GM10266 (cell line): ENCODE measurements at regions not wholly inside any gene's neighbourhood (a gene's known extent, or its start where the extent isn't known, plus 50 kb on each side); places are given as distances from the start of the nearest gene placed in this dataset.
"Not testable (repeated sequence)": the region's sequence is repeated elsewhere in the genome, so short reads cannot be mapped to it uniquely, and the experiment has no call there.

Experiments used
- DNase-seq: peaks from one replicate; pipeline ENCODE4 v3.0.0; 2012; ENCODE audit errors: extremely low spot score
- TF ChIP-seq, protein P1 (sequence below): IDR thresholded peaks from 2 replicates; pipeline ENCODE4 v1.5.1; 2012; ENCODE audit warnings: mild to moderate bottlenecking, low read depth; ENCODE audit not compliant: control insufficient read depth, insufficient read depth; ENCODE audit errors: missing control alignments

DNA sequence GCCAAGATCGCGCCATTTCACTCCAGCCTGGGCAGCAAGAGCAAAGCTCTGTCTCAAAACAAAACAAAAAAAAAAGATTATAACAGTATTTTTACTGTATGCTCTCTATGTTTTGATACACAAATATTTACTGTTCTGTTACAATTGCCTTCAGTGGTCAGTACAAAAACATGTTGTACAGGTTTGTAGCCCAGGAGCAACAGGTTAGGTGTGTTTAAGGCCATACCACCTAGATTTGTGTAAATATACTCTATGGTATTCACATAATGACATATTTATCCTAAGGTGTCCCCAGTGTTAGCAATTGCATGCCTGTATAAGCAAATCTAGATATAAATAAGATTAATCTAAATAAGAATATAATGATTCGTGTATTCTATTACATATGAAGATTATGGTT, 625.0 kb downstream of the TMEM182 start:
- TF ChIP-seq, protein P1, sequence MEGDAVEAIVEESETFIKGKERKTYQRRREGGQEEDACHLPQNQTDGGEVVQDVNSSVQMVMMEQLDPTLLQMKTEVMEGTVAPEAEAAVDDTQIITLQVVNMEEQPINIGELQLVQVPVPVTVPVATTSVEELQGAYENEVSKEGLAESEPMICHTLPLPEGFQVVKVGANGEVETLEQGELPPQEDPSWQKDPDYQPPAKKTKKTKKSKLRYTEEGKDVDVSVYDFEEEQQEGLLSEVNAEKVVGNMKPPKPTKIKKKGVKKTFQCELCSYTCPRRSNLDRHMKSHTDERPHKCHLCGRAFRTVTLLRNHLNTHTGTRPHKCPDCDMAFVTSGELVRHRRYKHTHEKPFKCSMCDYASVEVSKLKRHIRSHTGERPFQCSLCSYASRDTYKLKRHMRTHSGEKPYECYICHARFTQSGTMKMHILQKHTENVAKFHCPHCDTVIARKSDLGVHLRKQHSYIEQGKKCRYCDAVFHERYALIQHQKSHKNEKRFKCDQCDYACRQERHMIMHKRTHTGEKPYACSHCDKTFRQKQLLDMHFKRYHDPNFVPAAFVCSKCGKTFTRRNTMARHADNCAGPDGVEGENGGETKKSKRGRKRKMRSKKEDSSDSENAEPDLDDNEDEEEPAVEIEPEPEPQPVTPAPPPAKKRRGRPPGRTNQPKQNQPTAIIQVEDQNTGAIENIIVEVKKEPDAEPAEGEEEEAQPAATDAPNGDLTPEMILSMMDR: no peak
- no peak for DNase-seq

DNA sequence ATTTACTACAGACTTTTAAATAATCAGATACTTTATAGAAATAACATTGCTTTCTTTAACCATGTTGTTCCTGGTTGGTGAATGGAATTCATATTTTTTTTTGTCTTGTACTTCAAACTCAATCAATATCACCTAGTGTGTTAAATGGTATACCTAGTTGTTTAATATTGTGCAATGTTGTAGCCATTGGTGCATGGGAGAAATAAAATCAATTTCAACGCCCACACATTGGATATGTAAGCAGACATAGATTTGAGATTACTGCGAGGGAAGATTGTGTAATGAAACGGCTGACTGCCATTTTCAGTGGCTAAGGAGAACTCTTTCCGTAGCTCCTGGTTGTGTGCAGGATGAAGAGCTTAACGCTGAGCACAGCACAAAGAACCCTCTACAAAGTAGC, 626.1 kb downstream of the TMEM182 start:
- TF ChIP-seq, protein P1: no peak
- no peak for DNase-seq

DNA sequence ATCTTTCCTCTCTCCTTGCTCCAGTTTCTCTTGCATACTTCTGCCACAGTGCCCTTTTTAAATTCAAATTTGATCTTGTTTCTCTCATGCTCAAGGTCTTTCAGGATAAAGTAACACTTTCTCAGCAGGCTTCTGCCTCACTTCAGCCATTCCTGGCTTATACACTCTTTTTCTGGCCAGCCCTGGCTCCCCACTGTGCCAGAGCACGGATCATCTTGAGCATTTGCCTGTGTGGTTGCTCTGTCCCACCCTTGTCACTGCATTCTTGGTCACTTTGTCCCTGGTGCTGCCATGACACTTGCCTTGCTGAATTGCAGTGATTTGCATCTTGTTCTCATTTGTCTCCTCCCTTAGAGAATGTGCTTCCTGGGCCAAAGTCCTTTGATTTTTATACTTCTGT, 634.3 kb downstream of the TMEM182 start:
- TF ChIP-seq, protein P1: no peak
- DNase-seq: no peak

DNA sequence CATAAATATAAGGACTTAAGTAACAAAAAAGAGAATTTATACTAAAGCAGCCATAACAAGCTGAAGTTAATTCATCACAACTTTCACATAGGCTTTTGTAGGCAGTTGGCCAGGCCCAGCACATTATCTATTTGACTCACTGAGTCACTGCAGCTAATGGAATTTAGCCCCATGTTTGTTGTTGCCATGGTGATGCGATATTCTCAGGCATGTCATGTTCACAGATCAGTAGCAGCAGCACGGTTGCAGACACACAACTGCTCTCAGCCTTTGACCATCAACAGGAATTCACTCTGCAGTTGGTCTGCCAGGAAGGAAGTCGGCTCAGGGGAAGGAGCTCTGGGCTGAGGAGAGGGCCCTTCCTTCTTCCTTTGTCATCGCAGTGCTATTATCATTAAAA, 639.8 kb downstream of the TMEM182 start:
- no peak for DNase-seq
- TF ChIP-seq, protein P1: no peak

DNA sequence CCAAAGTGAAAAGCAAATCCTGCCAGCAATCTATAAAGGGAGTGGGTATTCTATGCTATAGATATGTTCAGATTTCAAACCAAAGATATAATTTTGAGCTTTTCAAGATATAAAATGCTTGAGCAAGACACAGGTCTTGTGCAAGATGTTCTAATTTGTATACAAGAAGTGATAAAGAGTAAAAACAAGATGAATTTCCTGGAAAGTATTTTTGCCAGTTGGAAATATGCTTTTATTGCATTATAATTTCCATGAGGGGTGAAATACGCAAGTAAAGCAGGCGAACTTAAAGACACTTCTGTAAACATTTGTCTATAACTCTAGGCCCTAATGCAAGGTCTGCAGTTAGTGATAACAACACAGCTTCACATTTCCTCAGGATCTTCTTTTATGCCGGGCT, 640.5 kb downstream of the TMEM182 start:
- TF ChIP-seq, protein P1: no peak
- DNase-seq: no peak

DNA sequence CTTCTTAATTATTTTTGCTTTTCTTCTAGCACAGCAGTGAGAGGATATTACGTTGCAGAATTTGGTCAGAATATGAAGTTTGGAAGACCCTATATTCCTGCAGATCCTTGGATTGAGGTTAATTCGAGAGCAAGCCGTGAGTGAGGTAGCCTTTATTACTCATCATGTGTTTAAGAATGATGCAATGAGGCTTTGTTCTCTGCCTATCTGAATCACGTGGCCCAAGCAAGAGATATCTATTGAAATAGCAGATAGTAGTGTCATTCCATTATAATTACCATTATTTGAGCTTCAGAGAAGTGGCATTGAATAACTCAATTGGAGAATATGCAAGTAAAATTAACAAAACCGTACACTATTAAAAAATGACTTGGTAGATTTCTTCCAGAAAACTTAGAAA, 641.1 kb downstream of the TMEM182 start:
- TF ChIP-seq, protein P1: no peak
- no peak for DNase-seq

DNA sequence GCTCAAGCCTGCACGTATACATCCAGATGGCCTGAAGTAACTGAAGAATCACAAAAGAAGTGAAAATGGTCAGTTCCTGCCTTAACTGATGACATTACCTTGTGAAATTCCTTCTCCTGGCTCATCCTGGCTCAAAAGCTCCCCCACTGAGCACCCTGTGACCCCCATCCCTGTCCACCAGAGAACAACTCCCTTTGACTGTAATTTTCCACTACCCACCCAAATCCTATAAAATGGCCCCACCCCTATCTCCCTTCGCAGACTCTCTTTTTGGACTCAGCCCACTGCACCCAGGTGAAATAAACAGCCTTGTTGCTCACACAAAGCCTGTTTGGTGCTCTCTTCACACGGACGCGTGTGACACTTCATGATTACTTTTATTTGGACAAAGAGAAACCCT, 641.6 kb downstream of the TMEM182 start:
- not testable (repeated sequence) for DNase-seq

DNA sequence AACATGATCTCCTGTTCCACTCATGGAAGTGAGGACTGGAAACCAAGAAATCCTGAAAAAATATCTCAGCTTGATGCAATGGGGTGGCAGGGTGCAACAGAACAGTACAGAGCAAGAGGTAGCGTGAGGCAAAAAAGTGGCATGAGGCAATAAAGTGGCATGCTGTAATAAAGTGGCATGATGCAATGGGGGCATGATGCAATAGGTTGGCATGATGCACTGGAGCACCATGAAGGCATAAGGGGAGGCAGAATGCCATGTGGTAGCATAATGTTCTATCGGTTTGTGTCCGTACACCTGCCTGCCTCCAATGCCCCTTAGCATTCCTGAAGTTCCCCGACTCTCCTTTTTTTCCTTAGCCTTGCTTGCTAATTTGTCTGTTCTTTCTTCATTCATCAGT, 648.4 kb downstream of the TMEM182 start:
- DNase-seq: no peak
- TF ChIP-seq, protein P1: no peak
